HPDE6-E6E7 (cell line): ENCODE measurements at regions not wholly inside any gene's neighbourhood (a gene's known extent, or its start where the extent isn't known, plus 50 kb on each side); places are given as distances from the start of the nearest gene placed in this dataset.

ENCODE experiments used
- DNase-seq: peaks from one replicate; pipeline ENCODE4 v3.0.0; 2011; ENCODE audit warnings: missing footprints; ENCODE audit errors: extremely low spot score

- DNase-seq: no peak
Measured at GRCh38 chr12:20259786-20260185, 108.6 kb upstream of the PDE3A start.

GRCh38 chr12:20260851-20261250, 107.5 kb upstream of the PDE3A start:
- no peak for DNase-seq

GRCh38 chr12:20262119-20262518, 106.2 kb upstream of the PDE3A start:
- no peak for DNase-seq

- DNase-seq: no peak
Measured at GRCh38 chr12:20264026-20264425, 104.3 kb upstream of the PDE3A start.

- no peak for DNase-seq
Measured at GRCh38 chr12:20264608-20265114, 103.7 kb upstream of the PDE3A start.

GRCh38 chr12:20268121-20268732, 100.1 kb upstream of the PDE3A start:
- no peak for DNase-seq

GRCh38 chr12:20268771-20269170, 99.6 kb upstream of the PDE3A start:
- DNase-seq: no peak

- DNase-seq: no peak
Measured at GRCh38 chr12:20269337-20270067, 98.8 kb upstream of the PDE3A start.

- DNase-seq: no peak
Measured at GRCh38 chr12:20270557-20270956, 97.8 kb upstream of the PDE3A start.

- no peak for DNase-seq
Measured at GRCh38 chr12:20272161-20272560, 96.2 kb upstream of the PDE3A start.

GRCh38 chr12:20272801-20273200, 95.5 kb upstream of the PDE3A start:
- DNase-seq: no peak

GRCh38 chr12:20274008-20274407, 94.3 kb upstream of the PDE3A start:
- no peak for DNase-seq

- no peak for DNase-seq
Measured at GRCh38 chr12:20278276-20278675, 90.1 kb upstream of the PDE3A start.

- no peak for DNase-seq
Measured at GRCh38 chr12:20280515-20280914, 87.8 kb upstream of the PDE3A start.

- DNase-seq: no peak
Measured at GRCh38 chr12:20282401-20282800, 85.9 kb upstream of the PDE3A start.

- no peak for DNase-seq
Measured at GRCh38 chr12:20283482-20283881, 84.9 kb upstream of the PDE3A start.

- no peak for DNase-seq
Measured at GRCh38 chr12:20289520-20289919, 78.8 kb upstream of the PDE3A start.

GRCh38 chr12:20300457-20300856, 67.9 kb upstream of the PDE3A start:
- DNase-seq: no peak

- DNase-seq: no peak
Measured at GRCh38 chr12:20305470-20305869, 62.9 kb upstream of the PDE3A start.

GRCh38 chr12:20309504-20310148, 58.7 kb upstream of the PDE3A start:
- no peak for DNase-seq

- DNase-seq: no peak
Measured at GRCh38 chr12:20314328-20314727, 54.0 kb upstream of the PDE3A start.

- DNase-seq: no peak
Measured at GRCh38 chr12:20317554-20317953, 50.8 kb upstream of the PDE3A start.
